ENCODE measurements at regions not wholly inside any gene's neighbourhood (a gene's known extent, or its start where the extent isn't known, plus 50 kb on each side); places are given as distances from the start of the nearest gene placed in this dataset.

DNA sequence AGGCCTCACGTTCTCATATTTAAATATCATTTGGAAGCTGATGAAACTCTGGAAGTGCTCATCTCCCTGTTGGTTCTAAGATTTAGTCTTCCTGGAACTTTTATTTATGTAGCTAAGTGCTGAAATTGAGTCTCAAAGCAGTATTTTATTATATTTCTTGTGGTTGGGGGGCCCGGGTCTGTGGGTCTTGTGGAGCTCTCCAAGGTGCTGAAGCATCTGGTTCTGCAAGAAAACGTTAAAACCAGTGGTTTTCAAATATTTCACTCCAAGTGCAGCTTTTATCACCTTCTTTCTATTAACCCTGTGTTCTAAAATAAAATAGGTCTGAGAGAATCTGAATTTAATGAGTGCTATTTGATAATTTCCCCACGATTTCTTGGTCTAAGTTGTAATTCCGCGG lies 1404.8 kb downstream of the TBC1D22A start:
- DNase-seq (ENCODE audit: low spot score) = no peak

DNA sequence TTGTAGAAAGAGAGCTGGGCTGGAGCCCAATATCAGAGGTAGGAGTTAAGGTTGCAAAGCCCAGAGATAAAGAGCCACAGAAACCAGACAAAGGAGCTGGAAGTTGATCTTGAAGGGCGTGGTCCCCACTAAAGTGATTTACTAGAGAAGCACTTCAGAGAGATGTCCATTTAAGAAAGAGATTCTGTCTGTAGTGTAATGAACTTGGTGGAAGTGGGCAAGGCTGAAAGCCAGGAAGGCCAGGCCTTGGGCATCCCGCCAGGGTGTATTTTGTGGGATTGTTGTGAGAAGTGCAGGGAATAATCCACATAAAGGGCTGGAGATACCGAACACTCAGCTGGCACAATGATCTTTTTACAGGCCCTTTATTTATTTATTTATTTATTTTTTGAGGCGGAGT lies 1398.8 kb downstream of the TBC1D22A start:
- DNase-seq (ENCODE audit: low spot score) = no peak

GRCh38 chr22:48157676-48158075 lies 1395.2 kb downstream of the TBC1D22A start:
- no peak for DNase-seq (ENCODE audit: low spot score)

- no peak for DNase-seq (ENCODE audit: low spot score)
Measured at GRCh38 chr22:48156603-48157355, 1394.3 kb downstream of the TBC1D22A start.

GRCh38 chr22:48155446-48155845 lies 1393.0 kb downstream of the TBC1D22A start:
- DNase-seq (ENCODE audit: low spot score) = no peak

DNA sequence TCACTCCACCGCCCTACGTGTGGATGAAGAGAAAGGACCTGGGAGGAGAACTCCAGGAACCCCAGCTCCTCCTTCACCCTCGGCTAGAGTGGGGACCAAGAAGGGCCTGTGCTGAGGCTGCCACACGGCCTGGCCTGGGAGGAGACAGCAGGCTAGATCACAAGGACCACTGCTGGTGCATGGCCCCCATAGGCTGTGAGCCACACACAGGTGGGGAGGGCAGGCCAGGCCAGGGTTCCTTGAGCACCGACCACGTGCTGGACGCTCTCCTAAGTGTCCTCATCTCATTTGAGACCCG lies 1392.4 kb downstream of the TBC1D22A start:
- no peak for DNase-seq (ENCODE audit: low spot score)

GRCh38 chr22:48154169-48154942 lies 1391.9 kb downstream of the TBC1D22A start:
- no peak for DNase-seq (ENCODE audit: low spot score)

DNA sequence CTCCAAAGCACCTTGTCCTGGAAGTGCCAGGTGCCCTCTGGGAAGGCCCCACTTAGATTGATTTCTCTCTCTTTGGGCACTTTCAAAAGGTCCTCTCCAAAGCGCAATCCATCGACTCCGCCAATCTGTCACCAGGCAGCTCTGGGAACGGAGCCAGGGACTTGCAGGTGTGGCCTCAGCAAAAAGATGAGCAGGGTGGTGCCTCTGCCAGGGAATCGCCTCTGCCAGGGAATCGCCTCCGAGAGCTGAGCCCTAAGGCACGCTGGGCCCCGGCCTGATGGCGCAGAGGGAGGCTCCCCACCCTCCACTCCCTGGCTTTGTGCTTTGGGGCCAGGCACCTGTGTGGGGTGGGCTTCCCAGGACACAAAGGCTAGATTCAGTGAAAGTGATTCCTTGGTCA lies 1391.3 kb downstream of the TBC1D22A start:
- DNase-seq (ENCODE audit: low spot score) = no peak

GRCh38 chr22:48152916-48153315 lies 1390.5 kb downstream of the TBC1D22A start:
- no peak for DNase-seq (ENCODE audit: low spot score)

GRCh38 chr22:48152164-48152775 lies 1389.8 kb downstream of the TBC1D22A start:
- DNase-seq (ENCODE audit: low spot score) = no peak

GRCh38 chr22:48151641-48152040 lies 1389.2 kb downstream of the TBC1D22A start:
- DNase-seq (ENCODE audit: low spot score) = no peak

DNA sequence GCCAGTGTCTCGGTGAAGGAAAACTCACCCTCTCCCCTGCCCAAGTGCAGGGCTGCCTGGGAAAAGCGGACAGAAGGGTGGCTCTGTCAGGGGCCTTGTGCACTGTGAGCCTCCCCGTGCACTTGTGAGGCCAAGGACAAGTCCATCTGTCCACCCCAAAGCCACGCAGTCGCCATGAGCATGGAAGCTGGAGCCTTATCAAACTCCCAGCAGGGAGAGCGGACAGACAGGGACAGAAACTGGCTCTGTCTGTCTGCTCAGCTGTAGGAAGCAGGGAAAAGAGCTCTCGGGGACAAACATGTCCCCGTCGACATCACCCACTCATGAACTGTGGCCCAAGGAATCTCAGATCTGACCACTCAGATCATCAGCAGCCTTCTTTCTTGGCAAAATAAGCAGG lies 1385.4 kb downstream of the TBC1D22A start:
- DNase-seq (ENCODE audit: low spot score) = no peak

GRCh38 chr22:48147404-48147803 lies 1385.0 kb downstream of the TBC1D22A start:
- DNase-seq (ENCODE audit: low spot score) = no peak

DNA sequence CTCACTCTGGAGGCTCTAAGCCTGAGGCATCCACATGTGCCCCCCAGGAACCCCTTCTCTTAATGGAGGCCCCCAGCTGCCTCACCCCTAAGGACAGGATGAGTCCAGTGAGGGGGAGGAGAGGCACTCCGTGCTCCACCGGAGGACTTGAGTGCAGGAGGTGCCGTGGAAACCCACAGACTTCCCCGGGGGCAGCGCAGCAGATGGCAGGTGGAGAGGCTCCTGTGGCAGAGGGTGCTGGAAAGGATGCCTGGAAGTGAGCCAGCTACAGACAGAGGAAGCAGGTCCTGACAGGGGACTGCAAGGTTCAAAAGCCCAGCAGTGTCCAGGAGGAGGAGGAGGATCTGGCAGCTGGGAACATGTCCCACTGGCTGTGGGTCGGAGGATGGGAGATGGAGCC lies 1384.0 kb downstream of the TBC1D22A start:
- DNase-seq (ENCODE audit: low spot score) = no peak

DNA sequence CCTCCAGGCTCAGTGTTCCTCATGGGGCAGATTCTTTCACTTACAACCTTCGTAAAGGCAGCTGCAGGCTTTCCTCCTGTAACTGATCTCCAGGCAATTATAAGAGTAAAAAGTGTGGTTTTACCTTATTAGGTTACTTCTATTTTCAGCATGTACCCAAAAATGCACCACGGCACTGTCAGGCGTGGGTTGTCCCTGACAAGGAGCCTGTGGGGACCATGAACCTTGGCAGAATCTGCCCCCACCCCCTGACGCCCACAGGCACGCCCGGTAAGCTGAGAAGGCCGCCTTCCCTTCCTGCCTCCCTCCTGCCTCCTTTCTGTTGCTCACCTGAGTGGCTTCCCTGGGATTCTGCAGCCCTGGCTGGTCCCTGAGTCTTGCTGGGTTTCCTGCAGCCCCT lies 1383.3 kb downstream of the TBC1D22A start:
- DNase-seq (ENCODE audit: low spot score) = no peak

- DNase-seq (ENCODE audit: low spot score) = no peak
Measured at GRCh38 chr22:48144318-48144717, 1381.9 kb downstream of the TBC1D22A start.

- DNase-seq (ENCODE audit: low spot score) = no peak
Measured at GRCh38 chr22:48143856-48144255, 1381.4 kb downstream of the TBC1D22A start.

DNA sequence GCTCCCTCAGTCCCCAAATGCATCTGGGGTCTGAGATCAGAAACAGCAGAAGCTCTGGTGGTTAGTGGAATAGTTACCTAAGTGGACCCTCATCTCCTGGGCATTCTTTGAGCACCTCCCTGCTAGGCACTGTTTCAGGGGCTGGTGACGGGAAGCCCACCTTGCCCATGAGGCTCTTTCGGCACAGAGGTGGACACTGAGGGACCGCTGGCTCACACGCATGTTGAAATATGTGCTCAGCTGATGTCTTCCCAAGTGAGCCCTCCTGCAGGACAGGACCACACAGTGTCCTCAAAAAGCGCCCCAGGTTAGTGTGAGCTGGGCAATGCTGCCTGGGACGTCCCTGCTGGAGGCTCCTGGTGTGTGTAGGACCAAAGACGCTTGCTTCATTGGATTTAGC lies 1379.9 kb downstream of the TBC1D22A start:
- DNase-seq (ENCODE audit: low spot score) = no peak

GRCh38 chr22:48141301-48141700 lies 1378.9 kb downstream of the TBC1D22A start:
- no peak for DNase-seq (ENCODE audit: low spot score)

DNA sequence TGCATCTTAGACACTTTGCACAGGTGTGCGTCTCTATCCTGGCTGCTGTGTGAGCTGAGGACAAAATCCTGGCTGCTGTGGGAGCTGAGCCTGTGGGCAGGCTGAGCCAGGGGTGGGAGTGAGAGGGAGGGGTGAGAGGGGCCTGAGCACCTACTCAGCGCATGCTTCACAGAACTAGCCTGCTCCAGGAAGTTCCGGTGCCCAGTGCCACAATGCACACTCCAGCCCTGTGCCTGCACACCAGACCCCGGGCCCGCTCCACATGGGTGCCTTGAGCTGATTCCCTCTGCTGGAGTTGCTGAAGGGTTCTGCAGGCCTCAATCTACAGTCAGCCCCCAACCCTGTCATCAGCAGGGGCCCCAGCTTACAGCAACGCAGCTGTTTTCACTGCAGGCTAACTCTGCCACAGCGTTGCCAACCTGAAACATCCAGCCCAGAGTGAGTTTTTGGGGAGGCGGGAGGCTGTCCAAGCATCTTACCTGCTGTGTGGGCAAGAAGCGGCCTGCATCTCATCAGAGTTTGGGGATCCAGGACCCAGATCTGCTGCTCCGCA lies 1377.9 kb downstream of the TBC1D22A start:
- DNase-seq (ENCODE audit: low spot score) = no peak

DNA sequence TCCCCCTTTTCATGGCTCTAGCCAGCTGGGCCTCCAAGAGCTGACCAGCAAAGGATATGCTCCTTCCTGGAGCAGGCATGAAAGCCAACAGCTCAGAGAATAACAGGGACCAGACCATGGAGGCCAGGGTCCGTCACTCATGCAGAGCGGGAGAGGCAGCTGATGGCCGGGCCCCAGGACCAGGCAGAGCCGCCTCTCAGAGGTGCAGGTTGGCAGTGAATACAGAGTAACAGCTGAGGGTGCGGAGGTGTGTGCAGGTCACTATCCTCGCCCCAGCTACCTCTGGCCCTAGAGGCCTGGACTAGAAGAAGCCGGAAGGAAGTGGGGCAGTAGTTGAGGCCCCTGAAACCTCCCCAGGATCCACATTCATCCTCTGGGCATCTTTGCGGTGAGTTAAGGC lies 1377.3 kb downstream of the TBC1D22A start:
- no peak for DNase-seq (ENCODE audit: low spot score)

DNA sequence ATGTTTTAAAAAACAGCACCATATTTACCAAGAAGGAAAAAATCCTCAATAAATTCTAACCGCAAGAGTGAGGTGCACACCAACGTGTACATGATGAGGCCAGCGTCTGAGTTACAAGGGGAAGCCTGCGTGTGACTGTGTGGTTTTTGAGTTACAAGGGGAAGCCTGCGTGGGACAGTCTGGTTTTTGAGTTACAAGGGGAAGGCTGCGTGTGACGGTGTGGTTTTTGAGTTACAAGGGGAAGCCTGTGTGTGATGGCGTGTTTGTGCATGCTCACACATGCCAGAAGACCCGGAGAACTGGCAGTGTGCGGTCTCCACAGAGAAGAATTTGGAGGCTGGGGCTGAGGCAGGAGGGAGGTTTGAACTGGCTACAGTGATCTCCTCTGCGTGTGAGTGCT lies 1376.4 kb downstream of the TBC1D22A start:
- no peak for DNase-seq (ENCODE audit: low spot score)

GRCh38 chr22:48138427-48138826 lies 1376.0 kb downstream of the TBC1D22A start:
- no peak for DNase-seq (ENCODE audit: low spot score)
